ENCODE measurements at regions not wholly inside any gene's neighbourhood (a gene's known extent, or its start where the extent isn't known, plus 50 kb on each side); places are given as distances from the start of the nearest gene placed in this dataset.
"Not testable (repeated sequence)": the region's sequence is repeated elsewhere in the genome, so short reads cannot be mapped to it uniquely, and the experiment has no call there.

DNA sequence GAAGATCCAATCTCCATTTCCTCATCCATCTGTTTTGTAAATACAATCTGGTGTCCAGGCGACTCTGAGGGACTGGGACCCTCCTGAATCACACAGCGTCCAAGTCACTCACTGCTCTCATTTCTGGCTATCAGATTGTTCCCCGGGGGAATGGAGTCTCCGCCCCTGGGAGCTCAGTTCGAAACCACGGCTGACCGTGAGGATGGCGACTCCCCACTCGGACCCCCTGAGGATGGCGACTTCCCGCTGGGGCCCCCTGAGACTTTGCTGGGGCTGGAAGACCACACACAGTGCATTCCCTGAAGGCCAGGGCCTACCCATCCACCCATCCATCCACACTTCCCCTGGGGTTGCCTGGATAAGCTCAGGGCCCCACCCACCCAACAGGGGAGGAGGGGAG lies 360.5 kb downstream of the BCL2L11 start:
- TF ChIP-seq YY1 (IDR thresholded peaks at IDR 0.05; ENCODE audit: insufficient read depth, insufficient read length); SUZ12 (IDR thresholded peaks at IDR 0.05; ENCODE audit: extremely low read depth, insufficient read depth, insufficient read length): not testable (repeated sequence)

Measured in NT2/D1 (cell line).